Keratinocyte (primary cell): ENCODE measurements at regions not wholly inside any gene's neighbourhood (a gene's known extent, or its start where the extent isn't known, plus 50 kb on each side); places are given as distances from the start of the nearest gene placed in this dataset.

Source experiments
- EZH2 ChIP-seq: IDR thresholded peaks from one replicate; pipeline ENCODE4 v1.6.1; 2012; ENCODE audit warnings: inconsistent platforms, mild to moderate bottlenecking, low read length, moderate library complexity
- TF ChIP-seq, protein P1 (sequence below), 3 experiments: IDR thresholded peaks in 1 of 3; conservative IDR thresholded peaks in 1 of 3; optimal IDR thresholded peaks in 1 of 3; 2 replicates in 2 of 3; 3 replicates in 1 of 3; pipeline versions ENCODE3 to v1.5.1; 2011; ENCODE audit warnings: low read length in 3 of 3, mild to moderate bottlenecking in 3 of 3, moderate library complexity in 2 of 3, control low read depth in 1 of 3, inconsistent platforms in 1 of 3; ENCODE audit not compliant: insufficient read depth in 2 of 3; ENCODE audit errors: extremely low read depth in 1 of 3

DNA sequence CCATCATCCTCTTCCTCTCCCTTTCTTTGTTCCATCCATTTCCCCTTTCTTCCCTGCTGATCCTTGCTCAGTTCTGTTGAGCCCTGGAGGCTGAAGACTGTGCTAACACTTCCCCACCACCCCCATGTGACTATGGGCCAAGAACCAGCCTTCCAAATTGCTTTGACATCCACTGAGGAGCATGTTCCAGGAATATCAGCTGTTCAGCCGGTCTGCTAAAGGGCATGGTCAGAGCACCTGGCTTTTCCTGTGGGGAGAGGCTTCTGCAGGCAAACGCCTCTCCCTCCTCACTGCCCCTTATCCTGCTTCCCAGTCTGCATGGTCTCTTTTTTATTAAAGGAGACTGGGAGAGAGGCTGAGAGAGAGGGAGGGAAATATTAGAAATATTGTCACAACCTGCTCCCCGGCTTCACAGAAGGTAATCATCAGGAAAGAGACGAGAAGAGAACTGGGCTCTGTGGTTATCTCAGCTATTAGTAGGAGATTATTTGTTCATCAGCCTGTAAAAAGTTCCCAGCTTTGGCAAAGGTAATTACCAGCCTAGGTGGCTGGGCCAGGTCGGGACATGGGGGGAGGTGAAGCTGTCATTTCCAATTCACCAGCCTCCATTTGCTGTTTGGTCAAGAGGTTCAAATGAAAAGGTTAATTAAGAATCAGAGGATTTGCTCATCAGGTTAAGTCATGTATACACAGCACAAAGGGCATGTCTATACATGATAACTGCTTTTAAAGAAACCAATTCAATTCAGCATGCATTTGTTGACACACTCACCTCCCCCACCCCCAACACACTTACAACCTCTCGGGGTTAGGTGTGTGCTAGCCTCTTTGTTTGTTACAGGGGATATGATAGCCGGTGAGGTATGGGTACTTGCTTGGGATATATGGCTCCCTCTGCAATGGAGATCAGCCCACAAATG is 83.7 kb upstream of the CRHR1 start:
- TF ChIP-seq, protein P1, sequence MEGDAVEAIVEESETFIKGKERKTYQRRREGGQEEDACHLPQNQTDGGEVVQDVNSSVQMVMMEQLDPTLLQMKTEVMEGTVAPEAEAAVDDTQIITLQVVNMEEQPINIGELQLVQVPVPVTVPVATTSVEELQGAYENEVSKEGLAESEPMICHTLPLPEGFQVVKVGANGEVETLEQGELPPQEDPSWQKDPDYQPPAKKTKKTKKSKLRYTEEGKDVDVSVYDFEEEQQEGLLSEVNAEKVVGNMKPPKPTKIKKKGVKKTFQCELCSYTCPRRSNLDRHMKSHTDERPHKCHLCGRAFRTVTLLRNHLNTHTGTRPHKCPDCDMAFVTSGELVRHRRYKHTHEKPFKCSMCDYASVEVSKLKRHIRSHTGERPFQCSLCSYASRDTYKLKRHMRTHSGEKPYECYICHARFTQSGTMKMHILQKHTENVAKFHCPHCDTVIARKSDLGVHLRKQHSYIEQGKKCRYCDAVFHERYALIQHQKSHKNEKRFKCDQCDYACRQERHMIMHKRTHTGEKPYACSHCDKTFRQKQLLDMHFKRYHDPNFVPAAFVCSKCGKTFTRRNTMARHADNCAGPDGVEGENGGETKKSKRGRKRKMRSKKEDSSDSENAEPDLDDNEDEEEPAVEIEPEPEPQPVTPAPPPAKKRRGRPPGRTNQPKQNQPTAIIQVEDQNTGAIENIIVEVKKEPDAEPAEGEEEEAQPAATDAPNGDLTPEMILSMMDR (optimal IDR thresholded peaks at IDR 0.05 in 1 of 3, IDR thresholded peaks at IDR 0.05 in 1 of 3, conservative IDR thresholded peaks at IDR 0.05 in 1 of 3; ENCODE audit: extremely low read depth in 1 of 3, insufficient read depth in 2 of 3, low read length in 3 of 3) = no peak
- TF ChIP-seq EZH2 = no peak
